ENCODE measurements at regions not wholly inside any gene's neighbourhood (a gene's known extent, or its start where the extent isn't known, plus 50 kb on each side); places are given as distances from the start of the nearest gene placed in this dataset.
A peak's percentile ranks its signal among the peaks of the same experiment; 100 is the strongest.

DNA sequence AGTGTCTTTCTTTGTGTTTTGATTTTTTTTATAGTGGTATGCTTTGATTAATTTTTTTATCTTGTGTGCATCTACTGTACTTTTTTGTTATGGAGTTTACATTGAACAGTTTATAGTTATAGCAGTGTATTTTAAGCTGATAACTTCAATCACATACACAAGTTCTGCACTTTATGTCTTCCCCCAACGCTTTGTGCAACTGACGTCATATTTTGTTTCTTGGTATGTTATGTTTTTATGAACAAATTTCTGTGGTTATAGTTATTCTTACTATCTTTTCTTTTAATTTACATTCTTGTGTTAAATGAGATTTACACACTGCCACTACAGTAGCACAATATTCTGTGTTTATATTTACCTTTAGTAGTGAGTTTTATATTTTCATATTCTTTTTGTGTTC is 197.1 kb downstream of the SNAPC1 start:
- no peak overlapping the region for H3K4me3 ChIP-seq
- H3K36me3 ChIP-seq, result no peaks in the 10 kb centered on the region
- no peaks in the 10 kb centered on the region for H3K4me1 ChIP-seq
- intact Hi-C loops (cut with DNase I), result no loop called here
- DNase-seq (no peak), ATAC-seq (no peak)
- TF ChIP-seq, protein P1, sequence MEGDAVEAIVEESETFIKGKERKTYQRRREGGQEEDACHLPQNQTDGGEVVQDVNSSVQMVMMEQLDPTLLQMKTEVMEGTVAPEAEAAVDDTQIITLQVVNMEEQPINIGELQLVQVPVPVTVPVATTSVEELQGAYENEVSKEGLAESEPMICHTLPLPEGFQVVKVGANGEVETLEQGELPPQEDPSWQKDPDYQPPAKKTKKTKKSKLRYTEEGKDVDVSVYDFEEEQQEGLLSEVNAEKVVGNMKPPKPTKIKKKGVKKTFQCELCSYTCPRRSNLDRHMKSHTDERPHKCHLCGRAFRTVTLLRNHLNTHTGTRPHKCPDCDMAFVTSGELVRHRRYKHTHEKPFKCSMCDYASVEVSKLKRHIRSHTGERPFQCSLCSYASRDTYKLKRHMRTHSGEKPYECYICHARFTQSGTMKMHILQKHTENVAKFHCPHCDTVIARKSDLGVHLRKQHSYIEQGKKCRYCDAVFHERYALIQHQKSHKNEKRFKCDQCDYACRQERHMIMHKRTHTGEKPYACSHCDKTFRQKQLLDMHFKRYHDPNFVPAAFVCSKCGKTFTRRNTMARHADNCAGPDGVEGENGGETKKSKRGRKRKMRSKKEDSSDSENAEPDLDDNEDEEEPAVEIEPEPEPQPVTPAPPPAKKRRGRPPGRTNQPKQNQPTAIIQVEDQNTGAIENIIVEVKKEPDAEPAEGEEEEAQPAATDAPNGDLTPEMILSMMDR (IDR thresholded peaks at IDR 0.05), result no peak
- no peak overlapping the region for H3K27ac ChIP-seq
- no peaks in the 10 kb centered on the region for H3K27me3 ChIP-seq
- H3K9me3 ChIP-seq, result no peaks in the 10 kb centered on the region

- DNase-seq, result no peak
- no peaks in the 10 kb centered on the region for H3K36me3 ChIP-seq
- no peak overlapping the region for H3K4me3 ChIP-seq
- no peaks in the 10 kb centered on the region for H3K9me3 ChIP-seq
- intact Hi-C loops (cut with DNase I), result no loop called here
- H3K4me1 ChIP-seq, result no peaks in the 10 kb centered on the region
- H3K27ac ChIP-seq, result no peak overlapping the region
- TF ChIP-seq, protein P1 (IDR thresholded peaks at IDR 0.05), result no peak
- ATAC-seq, result no peak
- no peaks in the 10 kb centered on the region for H3K27me3 ChIP-seq
These were observed 199.1 kb downstream of the SNAPC1 start for GRCh38 chr14:61961369-61961768.

DNA sequence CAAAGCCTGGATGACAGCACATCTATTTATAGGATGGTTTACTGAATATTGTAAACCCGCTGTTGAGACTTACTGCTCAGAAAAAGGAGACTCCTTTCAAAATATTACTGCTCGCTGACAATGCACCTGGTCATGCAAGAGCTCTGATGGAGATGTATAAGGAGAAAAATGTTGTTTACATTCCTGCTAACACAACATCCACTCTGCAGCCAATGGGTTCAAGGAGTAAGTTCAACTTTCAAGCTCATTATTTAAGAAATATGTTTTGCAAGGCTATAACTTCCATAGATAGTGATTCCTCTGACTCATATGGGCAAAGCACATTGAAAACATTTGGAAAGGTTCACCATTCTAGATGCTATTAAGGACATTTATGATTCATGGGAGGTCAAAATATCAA is 201.7 kb downstream of the SNAPC1 start:
- TF ChIP-seq, protein P1 (IDR thresholded peaks at IDR 0.05), result no peak
- ATAC-seq (no peak), DNase-seq (no peak)
- Histone ChIP-seq H3K27me3 (no peaks in the 10 kb centered on the region), H3K4me3 (no peak overlapping the region), H3K9me3 (no peaks in the 10 kb centered on the region), H3K27ac (no peak overlapping the region), H3K4me1 (no peaks in the 10 kb centered on the region), H3K36me3 (no peaks in the 10 kb centered on the region)
- intact Hi-C loops (cut with DNase I), result no loop called here

GRCh38 chr14:61965030-61965745 is 203.0 kb downstream of the SNAPC1 start:
- ATAC-seq, result peak; percentile 73
- H3K27ac ChIP-seq, result no peak overlapping the region

GRCh38 chr14:61968207-61968606 is 206.0 kb downstream of the SNAPC1 start:
- H3K4me3 ChIP-seq, result no peak overlapping the region
- no peak overlapping the region for H3K27ac ChIP-seq
- no peaks in the 10 kb centered on the region for H3K9me3 ChIP-seq
- TF ChIP-seq, protein P1 (IDR thresholded peaks at IDR 0.05), result no peak
- H3K27me3 ChIP-seq, result no peaks in the 10 kb centered on the region
- ATAC-seq (no peak), DNase-seq (no peak)
- intact Hi-C loops (cut with DNase I), result no loop called here
- H3K4me1 ChIP-seq, result no peaks in the 10 kb centered on the region
- no peaks in the 10 kb centered on the region for H3K36me3 ChIP-seq

More at GRCh38 chr14:61965030-61965745, 203.0 kb downstream of the SNAPC1 start:
- Histone ChIP-seq H3K9me3 (no peaks in the 10 kb centered on the region), H3K36me3 (no peaks in the 10 kb centered on the region), H3K4me3 (no peak overlapping the region), H3K27me3 (no peaks in the 10 kb centered on the region), H3K4me1 (no peaks in the 10 kb centered on the region)
- intact Hi-C loops (cut with DNase I), result no loop called here
- TF ChIP-seq, protein P1 (IDR thresholded peaks at IDR 0.05), result no peak
- no peak for DNase-seq

DNA sequence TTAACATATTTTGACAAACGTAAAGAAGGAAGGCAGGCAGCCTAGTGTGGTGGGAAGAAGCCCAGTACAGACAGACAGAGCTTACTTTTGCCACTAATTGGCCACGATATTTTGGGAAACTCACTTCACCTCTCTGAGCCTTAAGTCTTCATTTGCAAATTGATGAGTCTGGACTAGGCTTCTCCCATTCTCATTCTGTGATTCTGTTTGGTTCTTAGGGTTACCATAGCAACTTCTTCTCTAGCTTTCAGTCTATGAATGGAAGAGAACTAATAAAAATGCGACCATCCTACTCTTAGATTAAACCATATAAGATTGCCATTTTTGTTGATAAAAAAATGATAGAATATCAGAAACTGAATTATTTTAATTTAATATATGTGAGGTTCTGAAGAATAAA is 210.5 kb downstream of the SNAPC1 start:
- ATAC-seq, result no peak
- TF ChIP-seq, protein P1 (IDR thresholded peaks at IDR 0.05), result no peak
- no peaks in the 10 kb centered on the region for H3K9me3 ChIP-seq
- no peaks in the 10 kb centered on the region for H3K27me3 ChIP-seq
- no peak for DNase-seq
- no peak overlapping the region for H3K4me3 ChIP-seq
- H3K36me3 ChIP-seq, result no peaks in the 10 kb centered on the region
- no peaks in the 10 kb centered on the region for H3K4me1 ChIP-seq
- intact Hi-C loops (cut with DNase I), result no loop called here
- no peak overlapping the region for H3K27ac ChIP-seq

Measured in upper lobe of right lung (tissue), 1 donor.